CD4-positive, alpha-beta T cell treated with Interleukin-15 for 4 hours (primary cell): ENCODE measurements at regions not wholly inside any gene's neighbourhood (a gene's known extent, or its start where the extent isn't known, plus 50 kb on each side); places are given as distances from the start of the nearest gene placed in this dataset.
"Not testable (repeated sequence)": the region's sequence is repeated elsewhere in the genome, so short reads cannot be mapped to it uniquely, and the experiment has no call there.

ENCODE experiments used
- DNase-seq: peaks from one replicate; pipeline ENCODE4 v3.0.0-alpha.2; 2020; ENCODE audit warnings: low spot score

- DNase-seq, result no peak
Observed at GRCh38 chr6:68575765-68576439, 59.2 kb upstream of the ADGRB3 start.

GRCh38 chr6:68572975-68573374, 62.1 kb upstream of the ADGRB3 start:
- DNase-seq, result no peak

- DNase-seq, result no peak
Observed at GRCh38 chr6:68572525-68572924, 62.6 kb upstream of the ADGRB3 start.

GRCh38 chr6:68559716-68560115, 75.4 kb upstream of the ADGRB3 start:
- no peak for DNase-seq

GRCh38 chr6:68559070-68559469, 76.0 kb upstream of the ADGRB3 start:
- no peak for DNase-seq

GRCh38 chr6:68546620-68547019, 88.5 kb upstream of the ADGRB3 start:
- DNase-seq, result no peak

- DNase-seq, result no peak
Observed at GRCh38 chr6:68544450-68544849, 90.6 kb upstream of the ADGRB3 start.

GRCh38 chr6:68533339-68533795, 101.7 kb upstream of the ADGRB3 start:
- DNase-seq, result no peak

GRCh38 chr6:68527691-68528090, 107.4 kb upstream of the ADGRB3 start:
- no peak for DNase-seq

GRCh38 chr6:68506911-68507310, 128.2 kb upstream of the ADGRB3 start:
- no peak for DNase-seq

- DNase-seq, result no peak
Observed at GRCh38 chr6:68502946-68503345, 132.1 kb upstream of the ADGRB3 start.

- no peak for DNase-seq
Observed at GRCh38 chr6:68497927-68498326, 137.2 kb upstream of the ADGRB3 start.

- DNase-seq, result not testable (repeated sequence)
Observed at GRCh38 chr6:68494880-68495279, 140.2 kb upstream of the ADGRB3 start.

GRCh38 chr6:68476611-68477010, 158.5 kb upstream of the ADGRB3 start:
- no peak for DNase-seq

GRCh38 chr6:68473433-68474210, 161.5 kb upstream of the ADGRB3 start:
- DNase-seq, result no peak

GRCh38 chr6:68468244-68468884, 166.7 kb upstream of the ADGRB3 start:
- DNase-seq, result no peak

GRCh38 chr6:68458447-68458846, 176.6 kb upstream of the ADGRB3 start:
- DNase-seq, result no peak

GRCh38 chr6:68447112-68447511, 188.0 kb upstream of the ADGRB3 start:
- no peak for DNase-seq

- DNase-seq, result no peak
Observed at GRCh38 chr6:68445926-68446325, 189.2 kb upstream of the ADGRB3 start.

GRCh38 chr6:68443704-68444103, 191.4 kb upstream of the ADGRB3 start:
- no peak for DNase-seq

- DNase-seq, result no peak
Observed at GRCh38 chr6:68427630-68428029, 207.5 kb upstream of the ADGRB3 start.

- no peak for DNase-seq
Observed at GRCh38 chr6:68410021-68410420, 225.1 kb upstream of the ADGRB3 start.

- DNase-seq, result no peak
Observed at GRCh38 chr6:68400396-68400795, 234.7 kb upstream of the ADGRB3 start.
